ENCODE measurements at regions not wholly inside any gene's neighbourhood (a gene's known extent, or its start where the extent isn't known, plus 50 kb on each side); places are given as distances from the start of the nearest gene placed in this dataset.

DNA sequence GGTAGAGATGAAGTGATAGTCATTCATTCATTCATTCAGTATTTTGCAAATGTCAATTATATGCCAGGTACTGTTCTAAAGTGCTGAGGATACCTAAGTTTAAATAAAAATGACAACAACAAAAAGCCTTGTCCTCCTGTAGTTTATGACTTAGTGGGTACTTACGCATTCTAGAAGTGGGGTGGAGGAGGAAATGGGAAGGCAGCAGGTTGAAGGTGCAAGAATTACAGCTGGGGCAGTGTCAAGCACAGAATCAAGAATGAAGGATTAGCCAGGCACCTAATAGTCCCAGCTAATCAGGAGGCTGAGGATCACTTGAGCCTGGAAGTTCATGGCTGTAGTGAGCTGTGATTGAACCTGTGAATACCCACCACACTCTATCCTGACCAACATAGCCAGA is 90.7 kb upstream of the STARD13 start:
- TF ChIP-seq, protein P1, sequence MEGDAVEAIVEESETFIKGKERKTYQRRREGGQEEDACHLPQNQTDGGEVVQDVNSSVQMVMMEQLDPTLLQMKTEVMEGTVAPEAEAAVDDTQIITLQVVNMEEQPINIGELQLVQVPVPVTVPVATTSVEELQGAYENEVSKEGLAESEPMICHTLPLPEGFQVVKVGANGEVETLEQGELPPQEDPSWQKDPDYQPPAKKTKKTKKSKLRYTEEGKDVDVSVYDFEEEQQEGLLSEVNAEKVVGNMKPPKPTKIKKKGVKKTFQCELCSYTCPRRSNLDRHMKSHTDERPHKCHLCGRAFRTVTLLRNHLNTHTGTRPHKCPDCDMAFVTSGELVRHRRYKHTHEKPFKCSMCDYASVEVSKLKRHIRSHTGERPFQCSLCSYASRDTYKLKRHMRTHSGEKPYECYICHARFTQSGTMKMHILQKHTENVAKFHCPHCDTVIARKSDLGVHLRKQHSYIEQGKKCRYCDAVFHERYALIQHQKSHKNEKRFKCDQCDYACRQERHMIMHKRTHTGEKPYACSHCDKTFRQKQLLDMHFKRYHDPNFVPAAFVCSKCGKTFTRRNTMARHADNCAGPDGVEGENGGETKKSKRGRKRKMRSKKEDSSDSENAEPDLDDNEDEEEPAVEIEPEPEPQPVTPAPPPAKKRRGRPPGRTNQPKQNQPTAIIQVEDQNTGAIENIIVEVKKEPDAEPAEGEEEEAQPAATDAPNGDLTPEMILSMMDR (IDR thresholded peaks at IDR 0.05) = no peak
- TF ChIP-seq, protein P2, sequence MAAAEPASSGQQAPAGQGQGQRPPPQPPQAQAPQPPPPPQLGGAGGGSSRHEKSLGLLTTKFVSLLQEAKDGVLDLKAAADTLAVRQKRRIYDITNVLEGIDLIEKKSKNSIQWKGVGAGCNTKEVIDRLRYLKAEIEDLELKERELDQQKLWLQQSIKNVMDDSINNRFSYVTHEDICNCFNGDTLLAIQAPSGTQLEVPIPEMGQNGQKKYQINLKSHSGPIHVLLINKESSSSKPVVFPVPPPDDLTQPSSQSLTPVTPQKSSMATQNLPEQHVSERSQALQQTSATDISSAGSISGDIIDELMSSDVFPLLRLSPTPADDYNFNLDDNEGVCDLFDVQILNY (CRISPR knock-in tag; IDR thresholded peaks at IDR 0.05) = no peak
- TF ChIP-seq, protein P3, sequence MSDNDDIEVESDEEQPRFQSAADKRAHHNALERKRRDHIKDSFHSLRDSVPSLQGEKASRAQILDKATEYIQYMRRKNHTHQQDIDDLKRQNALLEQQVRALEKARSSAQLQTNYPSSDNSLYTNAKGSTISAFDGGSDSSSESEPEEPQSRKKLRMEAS (CRISPR knock-in tag; IDR thresholded peaks at IDR 0.05) = no peak
- no peak for TF ChIP-seq SOX15 (CRISPR knock-in tag; IDR thresholded peaks at IDR 0.05)
- TF ChIP-seq CREB1 (CRISPR knock-in tag; IDR thresholded peaks at IDR 0.05) = no peak
- TF ChIP-seq, protein P4, sequence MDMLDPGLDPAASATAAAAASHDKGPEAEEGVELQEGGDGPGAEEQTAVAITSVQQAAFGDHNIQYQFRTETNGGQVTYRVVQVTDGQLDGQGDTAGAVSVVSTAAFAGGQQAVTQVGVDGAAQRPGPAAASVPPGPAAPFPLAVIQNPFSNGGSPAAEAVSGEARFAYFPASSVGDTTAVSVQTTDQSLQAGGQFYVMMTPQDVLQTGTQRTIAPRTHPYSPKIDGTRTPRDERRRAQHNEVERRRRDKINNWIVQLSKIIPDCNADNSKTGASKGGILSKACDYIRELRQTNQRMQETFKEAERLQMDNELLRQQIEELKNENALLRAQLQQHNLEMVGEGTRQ (CRISPR knock-in tag; IDR thresholded peaks at IDR 0.05) = no peak
- no peak for TF ChIP-seq NR2C2 (CRISPR knock-in tag; IDR thresholded peaks at IDR 0.05)
- TF ChIP-seq, protein P5, sequence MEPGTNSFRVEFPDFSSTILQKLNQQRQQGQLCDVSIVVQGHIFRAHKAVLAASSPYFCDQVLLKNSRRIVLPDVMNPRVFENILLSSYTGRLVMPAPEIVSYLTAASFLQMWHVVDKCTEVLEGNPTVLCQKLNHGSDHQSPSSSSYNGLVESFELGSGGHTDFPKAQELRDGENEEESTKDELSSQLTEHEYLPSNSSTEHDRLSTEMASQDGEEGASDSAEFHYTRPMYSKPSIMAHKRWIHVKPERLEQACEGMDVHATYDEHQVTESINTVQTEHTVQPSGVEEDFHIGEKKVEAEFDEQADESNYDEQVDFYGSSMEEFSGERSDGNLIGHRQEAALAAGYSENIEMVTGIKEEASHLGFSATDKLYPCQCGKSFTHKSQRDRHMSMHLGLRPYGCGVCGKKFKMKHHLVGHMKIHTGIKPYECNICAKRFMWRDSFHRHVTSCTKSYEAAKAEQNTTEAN (CRISPR knock-in tag; IDR thresholded peaks at IDR 0.05) = no peak
- TF ChIP-seq, protein P6, sequence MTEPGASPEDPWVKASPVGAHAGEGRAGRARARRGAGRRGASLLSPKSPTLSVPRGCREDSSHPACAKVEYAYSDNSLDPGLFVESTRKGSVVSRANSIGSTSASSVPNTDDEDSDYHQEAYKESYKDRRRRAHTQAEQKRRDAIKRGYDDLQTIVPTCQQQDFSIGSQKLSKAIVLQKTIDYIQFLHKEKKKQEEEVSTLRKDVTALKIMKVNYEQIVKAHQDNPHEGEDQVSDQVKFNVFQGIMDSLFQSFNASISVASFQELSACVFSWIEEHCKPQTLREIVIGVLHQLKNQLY (CRISPR knock-in tag; IDR thresholded peaks at IDR 0.05) = no peak
- TF ChIP-seq, protein P7, sequence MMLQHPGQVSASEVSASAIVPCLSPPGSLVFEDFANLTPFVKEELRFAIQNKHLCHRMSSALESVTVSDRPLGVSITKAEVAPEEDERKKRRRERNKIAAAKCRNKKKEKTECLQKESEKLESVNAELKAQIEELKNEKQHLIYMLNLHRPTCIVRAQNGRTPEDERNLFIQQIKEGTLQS (CRISPR knock-in tag; conservative IDR thresholded peaks at IDR 0.05) = no peak
- TF ChIP-seq, protein P8, sequence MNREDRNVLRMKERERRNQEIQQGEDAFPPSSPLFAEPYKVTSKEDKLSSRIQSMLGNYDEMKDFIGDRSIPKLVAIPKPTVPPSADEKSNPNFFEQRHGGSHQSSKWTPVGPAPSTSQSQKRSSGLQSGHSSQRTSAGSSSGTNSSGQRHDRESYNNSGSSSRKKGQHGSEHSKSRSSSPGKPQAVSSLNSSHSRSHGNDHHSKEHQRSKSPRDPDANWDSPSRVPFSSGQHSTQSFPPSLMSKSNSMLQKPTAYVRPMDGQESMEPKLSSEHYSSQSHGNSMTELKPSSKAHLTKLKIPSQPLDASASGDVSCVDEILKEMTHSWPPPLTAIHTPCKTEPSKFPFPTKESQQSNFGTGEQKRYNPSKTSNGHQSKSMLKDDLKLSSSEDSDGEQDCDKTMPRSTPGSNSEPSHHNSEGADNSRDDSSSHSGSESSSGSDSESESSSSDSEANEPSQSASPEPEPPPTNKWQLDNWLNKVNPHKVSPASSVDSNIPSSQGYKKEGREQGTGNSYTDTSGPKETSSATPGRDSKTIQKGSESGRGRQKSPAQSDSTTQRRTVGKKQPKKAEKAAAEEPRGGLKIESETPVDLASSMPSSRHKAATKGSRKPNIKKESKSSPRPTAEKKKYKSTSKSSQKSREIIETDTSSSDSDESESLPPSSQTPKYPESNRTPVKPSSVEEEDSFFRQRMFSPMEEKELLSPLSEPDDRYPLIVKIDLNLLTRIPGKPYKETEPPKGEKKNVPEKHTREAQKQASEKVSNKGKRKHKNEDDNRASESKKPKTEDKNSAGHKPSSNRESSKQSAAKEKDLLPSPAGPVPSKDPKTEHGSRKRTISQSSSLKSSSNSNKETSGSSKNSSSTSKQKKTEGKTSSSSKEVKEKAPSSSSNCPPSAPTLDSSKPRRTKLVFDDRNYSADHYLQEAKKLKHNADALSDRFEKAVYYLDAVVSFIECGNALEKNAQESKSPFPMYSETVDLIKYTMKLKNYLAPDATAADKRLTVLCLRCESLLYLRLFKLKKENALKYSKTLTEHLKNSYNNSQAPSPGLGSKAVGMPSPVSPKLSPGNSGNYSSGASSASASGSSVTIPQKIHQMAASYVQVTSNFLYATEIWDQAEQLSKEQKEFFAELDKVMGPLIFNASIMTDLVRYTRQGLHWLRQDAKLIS (CRISPR knock-in tag; IDR thresholded peaks at IDR 0.05; ENCODE audit: borderline replicate concordance) = no peak
- TF ChIP-seq ESRRA (CRISPR knock-in tag; IDR thresholded peaks at IDR 0.05; ENCODE audit: borderline replicate concordance) = no peak
- TF ChIP-seq FOXJ3 (CRISPR knock-in tag; IDR thresholded peaks at IDR 0.05; ENCODE audit: borderline replicate concordance) = no peak
